ENCODE measurements at regions not wholly inside any gene's neighbourhood (a gene's known extent, or its start where the extent isn't known, plus 50 kb on each side); places are given as distances from the start of the nearest gene placed in this dataset.

- Histone ChIP-seq H4K91ac (ENCODE audit: insufficient read length, low read depth, low read length) (no peak overlapping the region), H2BK120ac (ENCODE audit: low read depth, low read length, poor library complexity, severe bottlenecking) (no peak overlapping the region), H4K5ac (ENCODE audit: insufficient read length, low read depth, low read length) (no peak overlapping the region), H3K79me2 (ENCODE audit: insufficient read depth, low read length) (no peaks in the 10 kb centered on the region), H3K4me2 (ENCODE audit: insufficient read depth, insufficient read length, low read length) (no peak overlapping the region), H4K20me1 (ENCODE audit: control insufficient read depth, insufficient read depth, insufficient read length) (no peaks in the 10 kb centered on the region), H3K4me1 (ENCODE audit: insufficient read depth, low read length) (peaks cover 2% of the 10 kb centered on the region; the same call in 1 of the 2 replicates), H3K23me2 (ENCODE audit: insufficient read length, low read depth, low read length, poor library complexity, severe bottlenecking) (peaks cover 2% of the 10 kb centered on the region), H3K56ac (ENCODE audit: insufficient read length, low read depth, low read length) (no peak overlapping the region), H3K14ac (ENCODE audit: insufficient read depth, low read length) (no peak overlapping the region), H3K79me1 (ENCODE audit: insufficient read depth, low read depth, low read length, poor library complexity, severe bottlenecking) (no peaks in the 10 kb centered on the region), H2BK20ac (ENCODE audit: low read depth, low read length, poor library complexity, severe bottlenecking) (no peak overlapping the region), H3K9ac (ENCODE audit: extremely low read depth, insufficient read length, low read length) (no peak overlapping the region), H3K23ac (ENCODE audit: insufficient read length, low read depth, low read length) (no peak overlapping the region), H3T11ph (ENCODE audit: low read length) (no peak overlapping the region), H4K8ac (replicated peaks; ENCODE audit: insufficient read length, low read depth, low read length) (no peak overlapping the region), H2BK15ac (ENCODE audit: low read depth, low read length) (no peak overlapping the region), H2AFZ (ENCODE audit: low read length) (no peak overlapping the region), H3K9me3 (ENCODE audit: control insufficient read depth, low read depth, low read length) (no peaks in the 10 kb centered on the region), H3K18ac (ENCODE audit: insufficient read length, low read depth, low read length) (no peak overlapping the region), H2BK5ac (ENCODE audit: insufficient read length, low read length) (no peak overlapping the region), H3K27me3 (ENCODE audit: insufficient read depth, low read length) (no peaks in the 10 kb centered on the region), H2BK12ac (ENCODE audit: insufficient read length, low read depth, low read length) (no peak overlapping the region), H3K27ac (ENCODE audit: insufficient read length, low read depth, low read length) (no peak overlapping the region), H3K4ac (ENCODE audit: low read depth, low read length) (no peak overlapping the region), H2AK5ac (ENCODE audit: insufficient read length, low read length) (no peak overlapping the region)
- Mint-ChIP-seq H3K9me3 (no peaks in the 10 kb centered on the region), H3K4me1 (peaks cover 10 to 16% of the 10 kb centered on the region in 2 experiments), H3K36me3 (ENCODE audit: insufficient read depth in 1 of 3, low read depth in 3 of 3) (no peaks in the 10 kb centered on the region; a peak in 1 of 7 replicates), H3K4me3 (no peak overlapping the region), H3K27ac (peak overlapping the region in 1 of 3 experiments; percentile 14; a peak in 1 of 7 replicates), H3K27me3 (ENCODE audit: low read depth) (no peaks in the 10 kb centered on the region)
- peak; percentile 72 for DNase-seq
- WGBS (ENCODE audit: extremely low coverage, insufficient read length, low lambda C conversion rate): no CpG with 5 or more reads among the region's 4 CpGs
- TF ChIP-seq CTCF (conservative IDR thresholded peaks at IDR 0.05): peak; percentile 64
Measured at GRCh38 chr10:85105614-85106255, 777.3 kb downstream of the CCSER2 start.

Data from H9 (cell line).